IMR-90 (cell line): ENCODE measurements at regions not wholly inside any gene's neighbourhood (a gene's known extent, or its start where the extent isn't known, plus 50 kb on each side); places are given as distances from the start of the nearest gene placed in this dataset.

Source experiments
- ATAC-seq: fragments of 200-7000 bp; cut with Tn5 transposase; 2 replicates; pipeline ENCODE4 v1.9.1; 2020; ENCODE audit warnings: low read depth, mild to moderate bottlenecking, moderate library complexity
- BruUV-seq: library from RNA; stranded (reverse); fragments of 400-500 nt; replicated peaks from 2 replicates; lab custom pipeline; 2021; lab: Mats Ljungman, UMichigan
- CTCF ChIA-PET: fragments of 300-600 bp; formaldehyde crosslinking; extraction: SDS; loops from one replicate; lab custom pipeline; 2021; ENCODE audit warnings: antibody characterized with exemption; lab: Yijun Ruan, JAX
- POLR2A ChIA-PET: fragments of 300-600 bp; sonication (Branson Sonifier 250); formaldehyde crosslinking; loops from one replicate; lab custom pipeline; 2022; ENCODE audit warnings: antibody characterized with exemption; ENCODE audit not compliant: unreplicated experiment; lab: Charles Lee
- DNase-seq: peaks from one replicate; pipeline ENCODE4 v3.0.0; 2013
- H2AFZ ChIP-seq: replicated peaks from 2 replicates; pipeline ENCODE3; 2013; ENCODE audit warnings: low read length, mild to moderate bottlenecking; ENCODE audit not compliant: poor library complexity
- H2AK5ac ChIP-seq: 2 replicates; pipeline ENCODE4 v1.6.1; 2013; ENCODE audit warnings: low read depth, low read length, inconsistent platforms
- H2AK9ac ChIP-seq: replicated peaks from 2 replicates; pipeline ENCODE3; 2013; ENCODE audit warnings: mild to moderate bottlenecking, low read depth, low read length, moderate library complexity; ENCODE audit not compliant: poor library complexity
- H2BK120ac ChIP-seq: 2 replicates; pipeline ENCODE4 v1.6.1; 2013; ENCODE audit warnings: low read depth, low read length, inconsistent platforms
- H2BK15ac ChIP-seq: 3 replicates; pipeline ENCODE4 v1.6.1; 2013; ENCODE audit warnings: low read depth, low read length, inconsistent platforms
- H2BK20ac ChIP-seq: 2 replicates; pipeline ENCODE4 v1.6.1; 2013; ENCODE audit warnings: low read depth, mild to moderate bottlenecking, inconsistent platforms, low read length, moderate library complexity
- H2BK5ac ChIP-seq: 2 replicates; pipeline ENCODE4 v1.6.1; 2013; ENCODE audit warnings: mild to moderate bottlenecking, low read depth, low read length, inconsistent platforms; ENCODE audit not compliant: poor library complexity, severe bottlenecking
- H3K14ac ChIP-seq: replicated peaks from 2 replicates; pipeline ENCODE4 v1.6.1; 2013; ENCODE audit warnings: low read depth, low read length, inconsistent platforms
- H3K18ac ChIP-seq: 2 replicates; pipeline ENCODE4 v1.6.1; 2013; ENCODE audit warnings: low read depth, low read length, control low read depth
- H3K23ac ChIP-seq: 2 replicates; pipeline ENCODE4 v1.6.1; 2013; ENCODE audit warnings: low read depth, low read length, inconsistent platforms
- H3K27ac ChIP-seq: 2 replicates; pipeline ENCODE4 v1.5.1; 2013; ENCODE audit warnings: mild to moderate bottlenecking, control low read depth, low read length; ENCODE audit not compliant: insufficient read depth
- H3K27me3 ChIP-seq: 2 replicates; pipeline ENCODE4 v1.6.1; 2013; ENCODE audit warnings: low read length; ENCODE audit not compliant: control insufficient read depth, insufficient read depth
- H3K36me3 ChIP-seq: 2 replicates; pipeline ENCODE4 v1.6.1; 2013; ENCODE audit warnings: low read length, mixed read lengths; ENCODE audit not compliant: control insufficient read depth, insufficient read depth
- H3K4ac ChIP-seq: 2 replicates; pipeline ENCODE4 v1.6.1; 2013; ENCODE audit warnings: low read depth, low read length, inconsistent platforms
- H3K4me1 ChIP-seq: 2 replicates; pipeline ENCODE4 v1.6.1; 2013; ENCODE audit warnings: low read length, mixed read lengths; ENCODE audit not compliant: control insufficient read depth, insufficient read depth
- H3K4me2 ChIP-seq: 2 replicates; pipeline ENCODE4 v1.6.1; 2013; ENCODE audit warnings: low read depth, mild to moderate bottlenecking, control low read depth, low read length, moderate library complexity
- H3K4me3 ChIP-seq: 2 replicates; pipeline ENCODE4 v1.5.1; 2013; ENCODE audit warnings: low read depth, mild to moderate bottlenecking, control low read depth, low read length, moderate library complexity; ENCODE audit not compliant: insufficient read depth
- H3K56ac ChIP-seq: 2 replicates; pipeline ENCODE4 v1.6.1; 2013; ENCODE audit warnings: low read length, inconsistent platforms; ENCODE audit not compliant: insufficient read depth; ENCODE audit errors: extremely low read depth
- H3K79me1 ChIP-seq, 2 experiments: 2 replicates each; pipeline ENCODE4 v1.6.1; 2013; ENCODE audit warnings: low read length in 2 of 2, inconsistent platforms in 1 of 2, low read depth in 1 of 2
- H3K9ac ChIP-seq: 2 replicates; pipeline ENCODE4 v1.6.1; 2013; ENCODE audit warnings: low read depth, low read length, control low read depth
- H3K9me1 ChIP-seq: 2 replicates; pipeline ENCODE4 v1.6.1; 2013; ENCODE audit warnings: low read length, inconsistent platforms; ENCODE audit not compliant: insufficient read depth
- H3K9me3 ChIP-seq: 2 replicates; pipeline ENCODE4 v1.6.1; 2013; ENCODE audit warnings: low read length; ENCODE audit not compliant: control insufficient read depth, insufficient read depth
- H4K20me1 ChIP-seq: 2 replicates; pipeline ENCODE4 v1.6.1; 2013; ENCODE audit warnings: low read length, inconsistent platforms; ENCODE audit not compliant: insufficient read depth
- H4K5ac ChIP-seq: 2 replicates; pipeline ENCODE4 v1.6.1; 2013; ENCODE audit warnings: mild to moderate bottlenecking, low read depth, low read length, control low read depth
- H4K8ac ChIP-seq, 2 experiments: 2 replicates each; pipeline ENCODE4 v1.6.1; 2013; ENCODE audit warnings: low read depth in 2 of 2, low read length in 2 of 2, control low read depth in 1 of 2, inconsistent platforms in 1 of 2
- H4K91ac ChIP-seq: 2 replicates; pipeline ENCODE4 v1.6.1; 2013; ENCODE audit warnings: low read depth, low read length, inconsistent platforms; ENCODE audit not compliant: insufficient read depth
- CEBPB ChIP-seq: IDR thresholded peaks from 2 replicates; pipeline ENCODE4 v1.6.1; 2012; ENCODE audit warnings: low read depth, low read length, improper control_type of control experiment
- CTCF ChIP-seq: conservative IDR thresholded peaks from 2 replicates; pipeline ENCODE4 v1.5.1; 2012; ENCODE audit warnings: mild to moderate bottlenecking, low read depth, low read length, improper control_type of control experiment
- FOS ChIP-seq: fragments of 150-350 bp; IDR thresholded peaks from 2 replicates; pipeline ENCODE4 v1.6.1; 2016; ENCODE audit warnings: low read depth, low read length
- MAFK ChIP-seq: IDR thresholded peaks from 2 replicates; pipeline ENCODE4 v1.6.1; 2012; ENCODE audit warnings: low read depth, low read length, improper control_type of control experiment
- whole genome bisulfite sequencing, 2 experiments: methylation state at CpG; one replicate each; pipeline versions ENCODE4 v1.1.5 to v1.1.7; 2013; ENCODE audit warnings: missing lambda C conversion rate in 2 of 2; ENCODE audit not compliant: insufficient read length in 1 of 2; ENCODE audit errors: extremely low coverage in 2 of 2; 5-methylcytosine and 5-hydroxymethylcytosine counted together
- dilution Hi-C: fragments of 300-500 bp; cut with HindIII; formaldehyde crosslinking; loops from one replicate; pipeline ENCODE4 v1.14.3; 2018; ENCODE audit warnings: low sequenced_read_pairs; ENCODE audit not compliant: unreplicated experiment
- in situ Hi-C: fragments of 300-500 bp; cut with MboI; formaldehyde crosslinking; loops from 3 replicates; pipeline ENCODE4 v1.14.3; 2019; ENCODE audit warnings: low sequenced_read_pairs, inconsistent platforms, mixed read lengths
- intact Hi-C: fragments of 100-400 bp; cut with micrococcal nuclease; formaldehyde crosslinking; loops from 2 replicates; pipeline ENCODE4 v1.10.0; 2022

- Histone ChIP-seq H4K91ac (peak overlapping the region; percentile 96), H3K56ac (0 out of 2 replicates have a peak overlapping the region, but pooled peaks have one; percentile 24), H3K9me1 (peaks cover 12% of the 10 kb centered on the region), H4K8ac (peak overlapping the region; percentile 6 to 81; a peak in 3 of 4 replicates), H3K9me3 (no peaks in the 10 kb centered on the region), H2AFZ (no peak overlapping the region), H3K36me3 (no peaks in the 10 kb centered on the region), H3K4me2 (no peak overlapping the region), H2BK5ac (peak overlapping the region; percentile 69), H2BK20ac (peak overlapping the region; percentile 95), H2BK120ac (peak overlapping the region; percentile 92), H2AK9ac (peak overlapping the region; percentile 0), H2BK15ac (peak overlapping the region; percentile 39; the same call in 2 of the 3 replicates), H2AK5ac (peak overlapping the region; percentile 87), H4K5ac (peak overlapping the region; percentile 68), H3K27ac (peak overlapping the region; percentile 67; the same call in 1 of the 2 replicates), H3K4me3 (no peak overlapping the region), H3K14ac (peak overlapping the region; percentile 90), H3K27me3 (no peaks in the 10 kb centered on the region), H3K79me1 (no peaks in the 10 kb centered on the region), H4K20me1 (peaks cover 4% of the 10 kb centered on the region; the same call in 1 of the 2 replicates), H3K4me1 (peaks cover 23% of the 10 kb centered on the region), H3K18ac (peak overlapping the region; percentile 89), H3K23ac (peak overlapping the region; percentile 85; the same call in 1 of the 2 replicates), H3K4ac (peak overlapping the region; percentile 93), H3K9ac (no peak overlapping the region; the same call in 1 of the 2 replicates)
- no TSS peak for BruUV-seq
- peak; percentile 87 for DNase-seq
- intact Hi-C loops: loop anchor here (1.0 to 10.0 kb wide), 2 partner anchors 265 to 360 kb away; no protein-coding TSS in a partner anchor
- dilution Hi-C loops: no loop called here
- WGBS, 2 experiments: no CpG with 5 or more reads among the region's 2 CpGs
- ChIA-PET CTCF (interaction anchor here (0.8 to 1.5 kb wide), 3 partner anchors 21 to 375 kb away, joined by 3 to 4 read pairs (median 3); no protein-coding TSS in a partner anchor), POLR2A (no interaction called here)
- peak; percentile 82 for ATAC-seq
- TF ChIP-seq CTCF (no peak), MAFK (no peak), CEBPB (peak; percentile 9; the same call in 1 of the 2 replicates), FOS (no peak)
- in situ Hi-C loops: no loop called here
These were observed 249.1 kb upstream of the LYZL1 start for GRCh38 chr10:29039677-29040189.
